ENCODE measurements at regions not wholly inside any gene's neighbourhood (a gene's known extent, or its start where the extent isn't known, plus 50 kb on each side); places are given as distances from the start of the nearest gene placed in this dataset.
A peak's percentile ranks its signal among the peaks of the same experiment; 100 is the strongest.
"Not testable (repeated sequence)": the region's sequence is repeated elsewhere in the genome, so short reads cannot be mapped to it uniquely, and the experiment has no call there.

- no peak for DNase-seq (ENCODE audit: low read depth)
These were observed 229.1 kb upstream of the OR4E1 start for GRCh38 chr14:21902561-21903181.

GRCh38 chr14:21894898-21895194, 221.2 kb upstream of the OR4E1 start:
- DNase-seq (ENCODE audit: low read depth) = not testable (repeated sequence)

DNA sequence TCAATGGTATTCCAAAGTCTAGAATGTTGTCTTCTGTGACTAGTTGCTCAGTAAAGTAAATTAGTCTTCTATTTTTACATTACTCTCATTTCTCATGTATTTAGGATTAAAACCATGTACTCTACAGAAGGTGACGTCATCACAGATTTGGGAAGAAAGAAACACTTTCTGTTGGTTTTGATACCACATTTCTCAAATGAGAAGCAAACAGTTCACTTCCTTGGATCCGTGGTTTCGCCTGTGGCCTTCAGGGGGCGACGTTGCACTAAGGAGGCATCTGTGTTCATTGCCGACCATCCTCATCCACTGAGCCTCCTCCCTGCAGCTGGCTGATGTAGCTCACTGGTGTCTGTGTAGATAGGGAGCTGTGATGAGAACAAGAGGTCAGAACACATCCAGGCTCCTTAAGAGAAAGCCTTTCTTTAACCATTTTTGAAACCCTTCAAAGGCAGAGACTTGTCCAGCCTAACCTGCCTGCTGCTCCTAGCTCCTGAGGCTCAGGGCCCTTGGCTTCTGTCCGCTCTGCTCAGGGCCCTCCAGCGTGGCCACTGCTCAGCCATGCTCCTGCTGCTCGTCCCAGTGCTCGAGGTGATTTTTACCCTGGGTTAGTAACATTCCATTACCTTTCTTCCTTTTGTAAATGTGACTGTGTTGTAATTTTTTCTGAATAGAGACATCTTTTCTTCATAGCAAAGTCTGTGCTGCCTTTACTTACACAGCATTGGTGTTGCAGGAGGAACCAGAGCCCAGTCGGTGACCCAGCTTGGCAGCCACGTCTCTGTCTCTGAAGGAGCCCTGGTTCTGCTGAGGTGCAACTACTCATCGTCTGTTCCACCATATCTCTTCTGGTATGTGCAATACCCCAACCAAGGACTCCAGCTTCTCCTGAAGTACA, 220.6 kb upstream of the OR4E1 start:
- no peak for DNase-seq (ENCODE audit: low read depth)

- no peak for DNase-seq (ENCODE audit: low read depth)
These were observed 218.3 kb upstream of the OR4E1 start for GRCh38 chr14:21891921-21892320.

DNA sequence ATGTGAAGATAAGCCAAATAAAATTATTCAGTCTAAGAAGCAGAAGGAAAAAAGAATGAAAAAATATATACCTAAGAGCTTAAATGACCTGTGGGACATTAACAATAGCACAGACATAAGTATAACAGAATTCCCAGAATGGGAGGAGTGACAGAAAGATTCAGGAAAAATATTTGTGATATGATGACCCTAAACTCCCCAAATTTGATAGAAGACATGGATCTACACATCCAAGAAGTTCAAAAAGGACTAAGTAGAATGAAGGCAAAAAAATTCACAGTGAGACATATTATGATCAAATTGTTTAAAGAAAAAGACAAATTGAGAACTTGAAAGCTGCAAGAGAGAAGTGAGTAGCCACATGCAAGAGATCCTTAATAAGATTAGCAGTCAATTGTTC, 211.4 kb upstream of the OR4E1 start:
- no peak for DNase-seq (ENCODE audit: low read depth)

- no peak for DNase-seq (ENCODE audit: low read depth)
These were observed 208.6 kb upstream of the OR4E1 start for GRCh38 chr14:21882226-21882625.

GRCh38 chr14:21880918-21881317, 207.3 kb upstream of the OR4E1 start:
- DNase-seq (ENCODE audit: low read depth) = no peak

DNA sequence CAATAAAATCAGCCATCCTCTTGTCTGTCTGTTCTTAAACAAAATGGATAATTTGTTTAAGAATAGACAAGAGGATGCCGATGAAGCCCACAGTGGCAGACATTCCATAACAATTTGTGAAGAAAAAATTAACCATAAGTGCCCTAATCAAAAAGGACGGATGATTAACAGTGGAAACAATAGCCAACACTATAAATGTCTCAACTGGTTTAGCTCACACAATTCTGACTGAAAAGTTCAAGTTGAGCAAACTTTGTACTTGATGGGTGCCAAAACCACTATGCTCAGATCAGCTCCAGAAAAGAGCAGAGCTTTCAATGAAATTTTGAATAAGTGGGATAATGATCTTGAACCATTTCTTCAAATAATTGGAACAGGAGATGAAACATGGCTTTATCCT, 202.2 kb upstream of the OR4E1 start:
- no peak for DNase-seq (ENCODE audit: low read depth)

DNA sequence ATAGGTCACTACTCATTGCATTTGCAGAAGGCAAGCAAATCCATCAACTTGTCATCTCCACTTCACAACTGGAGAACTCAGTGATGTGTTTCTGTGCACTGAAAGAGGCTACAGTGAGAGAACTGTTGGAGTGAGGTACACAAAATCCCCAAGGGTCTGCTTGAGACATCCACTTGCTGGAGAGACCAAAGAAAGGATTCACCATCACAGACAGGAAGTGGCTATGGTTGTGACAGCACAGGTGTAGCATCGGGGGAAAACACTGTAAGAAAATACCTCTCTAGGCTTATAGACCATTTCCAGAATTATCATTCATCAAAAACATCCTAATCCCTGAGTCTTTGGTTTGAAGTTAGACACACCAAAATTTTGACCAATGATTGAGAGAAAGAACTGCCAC, 201.3 kb upstream of the OR4E1 start:
- no peak for DNase-seq (ENCODE audit: low read depth)

DNA sequence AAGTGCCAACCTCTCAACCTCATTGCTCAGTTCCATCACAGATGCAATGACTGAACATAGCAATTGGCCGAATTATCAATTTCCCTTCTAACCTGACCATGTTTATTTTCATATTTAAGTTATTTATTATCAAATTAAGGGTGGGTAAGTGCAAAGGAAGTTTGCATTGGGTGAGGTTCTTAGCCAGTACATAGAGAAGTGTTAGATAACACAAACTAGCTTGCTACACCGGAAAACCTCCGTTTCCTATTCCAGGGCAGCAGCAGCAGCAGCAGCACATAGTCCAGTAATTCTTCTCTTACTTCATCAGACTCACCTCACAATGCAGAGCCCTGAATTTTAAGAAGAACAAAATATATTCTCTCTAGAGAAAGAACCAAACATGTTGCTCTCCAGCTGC, 200.5 kb upstream of the OR4E1 start:
- no peak for DNase-seq (ENCODE audit: low read depth)

GRCh38 chr14:21868442-21869046, 194.9 kb upstream of the OR4E1 start:
- DNase-seq (ENCODE audit: low read depth) = peak; percentile 37

DNA sequence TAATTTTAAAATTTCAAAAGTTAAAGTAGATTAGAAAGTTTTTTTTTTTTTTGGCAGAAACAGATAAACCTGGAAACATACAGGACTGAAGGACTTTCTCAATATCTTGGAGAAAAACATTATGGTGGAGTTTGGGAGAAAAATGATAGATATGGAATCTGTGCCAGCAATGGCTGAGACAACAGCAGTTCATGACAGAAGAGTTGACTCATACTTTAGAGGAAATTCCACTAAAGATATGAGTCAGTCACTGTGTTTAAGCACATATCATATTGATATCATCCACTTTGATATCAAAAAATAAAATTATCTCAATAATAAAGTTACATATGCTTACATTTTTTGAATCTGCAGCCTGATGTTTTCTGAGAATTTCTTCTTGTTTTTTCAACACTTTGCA, 193.9 kb upstream of the OR4E1 start:
- no peak for DNase-seq (ENCODE audit: low read depth)

DNA sequence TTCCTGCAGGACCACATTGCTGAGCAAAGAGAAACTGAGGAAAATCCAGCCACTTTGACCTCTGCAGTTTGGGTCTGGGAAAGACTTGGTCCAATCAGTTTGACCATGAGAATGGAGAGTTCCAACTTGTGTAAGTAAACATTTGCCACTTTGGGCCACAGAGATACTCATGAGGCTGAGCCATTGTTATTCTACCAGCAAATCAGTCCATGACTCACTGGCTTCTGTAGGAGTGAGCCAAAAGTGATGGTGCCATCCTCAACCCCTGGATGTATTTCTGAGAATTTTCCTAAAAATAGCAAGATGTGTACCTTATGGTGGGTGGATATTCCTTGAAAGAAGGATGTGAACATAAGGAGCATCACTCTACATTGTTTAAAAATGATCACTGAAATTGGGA, 192.9 kb upstream of the OR4E1 start:
- DNase-seq (ENCODE audit: low read depth) = no peak

- no peak for DNase-seq (ENCODE audit: low read depth)
These were observed 189.7 kb upstream of the OR4E1 start for GRCh38 chr14:21863289-21863688.

DNA sequence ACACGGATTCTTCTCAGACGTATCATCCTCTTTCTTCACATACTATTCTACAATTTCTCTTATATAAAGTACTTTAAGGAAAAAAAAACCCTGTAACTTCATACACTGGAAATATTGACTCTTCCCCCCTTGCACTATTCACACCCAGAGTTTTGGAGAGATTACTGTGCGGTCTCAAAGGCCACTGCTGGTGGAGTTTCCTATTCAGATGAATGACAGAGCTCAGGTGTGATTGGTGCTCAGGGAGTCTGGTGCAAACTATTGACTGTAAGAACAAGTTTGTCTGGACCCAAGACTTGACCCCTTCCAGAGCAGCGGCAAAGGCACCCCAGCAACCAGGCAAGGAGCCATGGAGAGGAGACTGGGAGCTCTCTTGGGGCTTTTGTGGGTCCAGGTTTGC, 187.5 kb upstream of the OR4E1 start:
- DNase-seq (ENCODE audit: low read depth) = no peak

GRCh38 chr14:21860172-21860571, 186.6 kb upstream of the OR4E1 start:
- DNase-seq (ENCODE audit: low read depth) = no peak

GRCh38 chr14:21852775-21853174, 179.2 kb upstream of the OR4E1 start:
- DNase-seq (ENCODE audit: low read depth) = no peak

GRCh38 chr14:21852061-21852664, 178.5 kb upstream of the OR4E1 start:
- no peak for DNase-seq (ENCODE audit: low read depth)

DNA sequence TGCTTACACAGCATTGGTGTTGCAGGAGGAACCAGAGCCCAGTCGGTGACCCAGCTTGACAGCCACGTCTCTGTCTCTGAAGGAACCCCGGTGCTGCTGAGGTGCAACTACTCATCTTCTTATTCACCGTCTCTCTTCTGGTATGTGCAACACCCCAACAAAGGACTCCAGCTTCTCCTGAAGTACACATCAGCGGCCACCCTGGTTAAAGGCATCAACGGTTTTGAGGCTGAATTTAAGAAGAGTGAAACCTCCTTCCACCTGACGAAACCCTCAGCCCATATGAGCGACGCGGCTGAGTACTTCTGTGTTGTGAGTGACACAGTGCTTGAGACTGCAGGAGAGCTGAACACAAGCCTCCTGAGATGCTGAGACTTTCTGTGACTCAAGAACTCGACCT, 173.3 kb upstream of the OR4E1 start:
- DNase-seq (ENCODE audit: low read depth) = not testable (repeated sequence)

DNA sequence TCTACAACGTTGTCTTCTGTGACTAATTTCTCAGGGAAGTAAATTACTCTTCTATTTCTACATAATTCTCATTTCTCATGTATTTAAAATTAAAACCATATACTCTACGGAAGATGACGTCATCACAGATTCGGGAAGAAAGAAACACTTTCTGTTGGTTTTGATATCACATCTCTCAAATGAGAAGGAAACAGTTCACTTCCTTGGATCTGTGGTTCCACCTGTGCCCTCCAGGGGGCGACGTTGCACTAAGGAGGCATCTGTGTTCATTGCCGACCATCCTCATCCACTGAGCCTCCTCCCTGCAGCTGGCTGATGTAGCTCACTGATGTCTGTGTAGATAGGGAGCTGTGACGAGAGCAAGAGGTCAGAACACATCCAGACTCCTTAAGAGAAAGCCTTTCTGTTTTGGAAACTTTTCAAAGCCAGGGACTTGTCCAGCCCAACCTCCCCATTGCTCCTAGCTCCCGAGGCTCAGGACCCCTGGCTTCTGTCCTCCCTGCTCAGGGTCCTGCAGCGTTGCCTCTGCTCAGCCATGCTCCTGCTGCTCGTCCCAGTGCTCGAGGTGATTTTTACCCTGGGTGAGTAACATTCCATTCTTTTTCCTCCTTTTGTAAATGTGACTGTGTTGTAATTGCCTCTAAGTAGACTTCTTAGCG, 172.7 kb upstream of the OR4E1 start:
- DNase-seq (ENCODE audit: low read depth) = no peak

- no peak for DNase-seq (ENCODE audit: low read depth)
These were observed 167.1 kb upstream of the OR4E1 start for GRCh38 chr14:21840765-21841164.

GRCh38 chr14:21833836-21834235, 160.2 kb upstream of the OR4E1 start:
- DNase-seq (ENCODE audit: low read depth) = no peak

DNA sequence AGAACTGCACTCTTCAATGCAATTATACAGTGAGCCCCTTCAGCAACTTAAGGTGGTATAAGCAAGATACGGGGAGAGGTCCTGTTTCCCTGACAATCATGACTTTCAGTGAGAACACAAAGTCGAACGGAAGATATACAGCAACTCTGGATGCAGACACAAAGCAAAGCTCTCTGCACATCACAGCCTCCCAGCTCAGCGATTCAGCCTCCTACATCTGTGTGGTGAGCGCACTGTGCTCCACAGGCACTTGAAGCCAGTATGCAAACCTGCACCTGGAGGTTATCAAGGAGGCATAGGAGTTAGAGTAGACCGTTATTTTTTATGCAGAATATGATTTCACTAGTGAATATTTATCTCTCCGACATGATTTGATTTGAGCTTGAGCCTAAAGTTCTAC, 152.2 kb upstream of the OR4E1 start:
- DNase-seq (ENCODE audit: low read depth) = no peak

Measured in CMK (cell line).